ENCODE measurements at regions not wholly inside any gene's neighbourhood (a gene's known extent, or its start where the extent isn't known, plus 50 kb on each side); places are given as distances from the start of the nearest gene placed in this dataset.

DNA sequence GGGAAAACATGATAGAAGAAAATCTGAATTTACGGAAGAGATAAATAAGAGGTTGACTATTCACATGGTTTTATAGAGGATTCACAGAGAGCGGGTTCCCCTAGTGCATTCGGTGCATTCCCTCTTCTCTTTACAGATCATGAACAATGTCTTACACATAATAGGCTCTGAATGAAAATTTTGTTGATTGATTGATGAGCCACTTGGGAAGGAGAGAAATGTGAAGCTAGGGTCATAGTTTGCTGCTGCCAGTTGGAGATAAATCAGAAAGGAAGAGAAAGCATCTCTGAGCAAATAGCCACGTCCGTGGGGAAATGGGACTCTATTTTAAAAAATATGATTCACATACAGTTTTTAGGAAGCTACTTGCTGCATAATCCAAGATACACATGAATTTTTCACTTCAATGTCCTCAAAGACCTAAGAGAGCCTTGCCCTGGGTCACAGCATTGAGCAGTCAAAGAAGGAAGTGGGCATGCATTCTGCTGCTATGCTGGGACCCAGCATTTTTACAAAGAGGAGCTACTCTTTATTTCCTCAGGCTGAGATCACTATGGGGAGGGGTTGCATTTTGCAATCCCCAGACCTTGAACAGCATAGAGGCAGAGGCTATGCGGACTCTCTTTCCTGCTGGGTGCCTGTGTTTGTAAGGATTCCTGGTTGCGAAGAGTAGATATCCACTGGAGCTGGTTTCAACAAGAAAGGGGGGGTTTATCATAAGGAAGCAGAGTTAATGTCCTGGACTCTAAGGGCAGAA, 395.3 kb downstream of the TSN start:
- TF ChIP-seq ZNF560 (tag by site-specific recombination; IDR thresholded peaks at IDR 0.05; ENCODE audit: borderline replicate concordance) (no peak), ZNF24 (tag by site-specific recombination; IDR thresholded peaks at IDR 0.05) (no peak), ZNF274 (IDR thresholded peaks at IDR 0.05; ENCODE audit: low read length) (no peak), ZNF274 (tag by site-specific recombination; IDR thresholded peaks at IDR 0.05; ENCODE audit: borderline replicate concordance) (no peak), ZNF629 (tag by site-specific recombination; IDR thresholded peaks at IDR 0.05) (no peak), ZNF354C (tag by site-specific recombination; IDR thresholded peaks at IDR 0.05; ENCODE audit: borderline replicate concordance, low read depth) (no peak)
- TF ChIP-seq, protein P1, sequence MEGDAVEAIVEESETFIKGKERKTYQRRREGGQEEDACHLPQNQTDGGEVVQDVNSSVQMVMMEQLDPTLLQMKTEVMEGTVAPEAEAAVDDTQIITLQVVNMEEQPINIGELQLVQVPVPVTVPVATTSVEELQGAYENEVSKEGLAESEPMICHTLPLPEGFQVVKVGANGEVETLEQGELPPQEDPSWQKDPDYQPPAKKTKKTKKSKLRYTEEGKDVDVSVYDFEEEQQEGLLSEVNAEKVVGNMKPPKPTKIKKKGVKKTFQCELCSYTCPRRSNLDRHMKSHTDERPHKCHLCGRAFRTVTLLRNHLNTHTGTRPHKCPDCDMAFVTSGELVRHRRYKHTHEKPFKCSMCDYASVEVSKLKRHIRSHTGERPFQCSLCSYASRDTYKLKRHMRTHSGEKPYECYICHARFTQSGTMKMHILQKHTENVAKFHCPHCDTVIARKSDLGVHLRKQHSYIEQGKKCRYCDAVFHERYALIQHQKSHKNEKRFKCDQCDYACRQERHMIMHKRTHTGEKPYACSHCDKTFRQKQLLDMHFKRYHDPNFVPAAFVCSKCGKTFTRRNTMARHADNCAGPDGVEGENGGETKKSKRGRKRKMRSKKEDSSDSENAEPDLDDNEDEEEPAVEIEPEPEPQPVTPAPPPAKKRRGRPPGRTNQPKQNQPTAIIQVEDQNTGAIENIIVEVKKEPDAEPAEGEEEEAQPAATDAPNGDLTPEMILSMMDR (tag by site-specific recombination; IDR thresholded peaks at IDR 0.05): no peak
- TF ChIP-seq, protein P2, sequence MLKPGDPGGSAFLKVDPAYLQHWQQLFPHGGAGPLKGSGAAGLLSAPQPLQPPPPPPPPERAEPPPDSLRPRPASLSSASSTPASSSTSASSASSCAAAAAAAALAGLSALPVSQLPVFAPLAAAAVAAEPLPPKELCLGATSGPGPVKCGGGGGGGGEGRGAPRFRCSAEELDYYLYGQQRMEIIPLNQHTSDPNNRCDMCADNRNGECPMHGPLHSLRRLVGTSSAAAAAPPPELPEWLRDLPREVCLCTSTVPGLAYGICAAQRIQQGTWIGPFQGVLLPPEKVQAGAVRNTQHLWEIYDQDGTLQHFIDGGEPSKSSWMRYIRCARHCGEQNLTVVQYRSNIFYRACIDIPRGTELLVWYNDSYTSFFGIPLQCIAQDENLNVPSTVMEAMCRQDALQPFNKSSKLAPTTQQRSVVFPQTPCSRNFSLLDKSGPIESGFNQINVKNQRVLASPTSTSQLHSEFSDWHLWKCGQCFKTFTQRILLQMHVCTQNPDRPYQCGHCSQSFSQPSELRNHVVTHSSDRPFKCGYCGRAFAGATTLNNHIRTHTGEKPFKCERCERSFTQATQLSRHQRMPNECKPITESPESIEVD (tag by site-specific recombination; IDR thresholded peaks at IDR 0.05): no peak
- TF ChIP-seq, protein P3, sequence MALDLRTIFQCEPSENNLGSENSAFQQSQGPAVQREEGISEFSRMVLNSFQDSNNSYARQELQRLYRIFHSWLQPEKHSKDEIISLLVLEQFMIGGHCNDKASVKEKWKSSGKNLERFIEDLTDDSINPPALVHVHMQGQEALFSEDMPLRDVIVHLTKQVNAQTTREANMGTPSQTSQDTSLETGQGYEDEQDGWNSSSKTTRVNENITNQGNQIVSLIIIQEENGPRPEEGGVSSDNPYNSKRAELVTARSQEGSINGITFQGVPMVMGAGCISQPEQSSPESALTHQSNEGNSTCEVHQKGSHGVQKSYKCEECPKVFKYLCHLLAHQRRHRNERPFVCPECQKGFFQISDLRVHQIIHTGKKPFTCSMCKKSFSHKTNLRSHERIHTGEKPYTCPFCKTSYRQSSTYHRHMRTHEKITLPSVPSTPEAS (tag by site-specific recombination; IDR thresholded peaks at IDR 0.05): no peak
